Hematopoietic multipotent progenitor cell treated with erythropoietin and hydrocortisone succinate and interleukin-3 and kit ligand, for 15 days (in vitro differentiated cells): ENCODE measurements at regions not wholly inside any gene's neighbourhood (a gene's known extent, or its start where the extent isn't known, plus 50 kb on each side); places are given as distances from the start of the nearest gene placed in this dataset.
A peak's percentile ranks its signal among the peaks of the same experiment; 100 is the strongest.
"Not testable (repeated sequence)": the region's sequence is repeated elsewhere in the genome, so short reads cannot be mapped to it uniquely, and the experiment has no call there.

Source experiments
- DNase-seq: peaks from one replicate; pipeline ENCODE4 v3.0.0-alpha.2; 2015; ENCODE audit warnings: low spot score

DNA sequence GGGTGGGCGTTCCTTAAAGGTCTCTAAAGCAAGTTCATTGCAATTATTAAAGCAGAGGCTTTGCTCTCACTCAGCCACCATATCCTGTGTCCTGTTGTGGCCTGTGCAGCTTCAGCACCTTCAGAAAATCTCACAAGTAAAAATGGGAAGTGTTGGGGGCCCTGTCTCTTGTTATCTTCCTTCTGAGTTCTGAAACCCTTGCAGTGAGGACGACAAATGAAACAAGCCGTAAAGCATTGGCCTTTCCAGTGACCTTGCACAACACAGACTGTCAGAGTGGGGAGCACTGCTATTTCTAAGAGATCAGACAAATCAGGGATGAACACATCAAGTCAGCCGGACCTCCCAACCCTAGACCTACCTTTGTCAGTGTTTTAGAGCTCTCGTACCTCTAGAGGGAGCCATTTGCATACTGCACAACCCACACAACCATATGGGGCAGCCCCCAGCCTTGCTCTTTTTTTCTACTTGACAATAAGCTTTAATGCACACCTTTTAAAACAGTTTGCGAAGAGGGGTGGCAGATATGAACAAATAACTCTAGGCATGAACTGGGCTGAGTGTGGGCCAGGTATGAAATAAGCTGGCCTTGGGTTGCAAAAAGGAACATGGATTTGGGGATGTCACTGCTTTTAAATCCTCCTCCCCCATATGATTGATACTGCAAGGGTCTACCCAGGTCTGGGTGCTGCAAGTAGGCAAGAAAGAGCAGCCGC lies 89.8 kb downstream of the KATNIP start:
- DNase-seq: peak; percentile 28

GRCh38 chr16:27640277-27640600 lies 90.3 kb downstream of the KATNIP start:
- no peak for DNase-seq

DNA sequence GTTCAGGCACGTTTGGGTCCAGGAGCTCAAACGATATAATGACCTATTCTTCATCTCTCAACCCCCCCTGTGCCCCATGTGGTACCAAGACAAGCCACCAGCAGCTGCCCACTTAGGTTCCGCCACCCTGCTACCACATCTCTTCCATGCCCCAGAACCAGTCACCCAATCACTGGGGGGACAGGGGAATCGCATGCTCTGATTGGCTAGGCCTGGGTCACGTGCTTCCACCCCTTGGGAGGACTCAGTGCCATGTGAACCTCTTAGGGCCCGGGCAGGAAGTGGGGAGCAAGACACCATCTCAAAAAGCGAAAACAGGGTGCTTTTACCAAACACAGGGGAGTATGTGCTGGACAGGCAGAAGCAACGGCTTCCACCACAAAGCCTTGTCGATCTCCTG lies 91.3 kb downstream of the KATNIP start:
- DNase-seq: no peak

GRCh38 chr16:27641734-27642415 lies 91.9 kb downstream of the KATNIP start:
- not testable (repeated sequence) for DNase-seq

DNA sequence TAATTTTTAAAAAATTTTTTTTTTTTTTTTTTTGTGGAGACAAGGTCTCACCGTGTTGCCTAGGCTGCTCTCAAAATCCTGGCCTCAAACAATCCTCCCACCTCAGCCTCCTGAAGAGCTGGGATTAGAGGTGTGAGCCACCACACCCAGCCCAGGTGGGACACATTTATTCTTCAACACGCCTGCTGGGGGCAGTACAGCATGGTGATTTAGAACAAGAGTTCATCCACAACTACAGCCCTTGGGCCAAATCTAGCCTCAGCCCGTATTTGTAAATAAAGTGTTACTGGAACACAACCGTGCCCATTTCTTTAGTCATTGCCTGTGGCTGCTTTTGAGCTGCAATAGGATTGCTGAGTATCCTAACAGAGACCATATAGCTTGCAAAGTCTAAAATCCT lies 92.8 kb downstream of the KATNIP start:
- DNase-seq: no peak

- DNase-seq: no peak
These were observed 94.2 kb downstream of the KATNIP start for GRCh38 chr16:27644165-27644564.

DNA sequence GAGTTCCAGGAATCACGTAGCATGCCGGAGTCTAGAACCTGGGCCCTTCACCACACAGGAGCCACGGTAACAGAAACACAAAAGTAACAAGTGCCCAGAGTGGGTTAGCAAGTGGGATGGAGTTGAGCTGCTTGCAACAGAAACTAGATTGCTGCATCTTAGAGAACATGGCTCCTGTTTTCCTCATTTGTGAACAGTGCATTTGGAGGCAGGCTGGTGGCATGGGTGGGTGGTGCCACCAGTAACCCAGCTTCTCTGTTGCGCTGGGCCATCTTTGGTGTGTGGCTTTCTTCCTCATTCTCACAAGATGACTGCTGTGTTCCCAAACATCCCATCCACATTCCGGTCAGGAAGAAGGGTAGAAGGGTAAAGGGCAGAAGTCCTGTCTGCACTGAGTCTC lies 95.5 kb downstream of the KATNIP start:
- no peak for DNase-seq

- no peak for DNase-seq
These were observed 96.9 kb downstream of the KATNIP start for GRCh38 chr16:27646806-27647205.

DNA sequence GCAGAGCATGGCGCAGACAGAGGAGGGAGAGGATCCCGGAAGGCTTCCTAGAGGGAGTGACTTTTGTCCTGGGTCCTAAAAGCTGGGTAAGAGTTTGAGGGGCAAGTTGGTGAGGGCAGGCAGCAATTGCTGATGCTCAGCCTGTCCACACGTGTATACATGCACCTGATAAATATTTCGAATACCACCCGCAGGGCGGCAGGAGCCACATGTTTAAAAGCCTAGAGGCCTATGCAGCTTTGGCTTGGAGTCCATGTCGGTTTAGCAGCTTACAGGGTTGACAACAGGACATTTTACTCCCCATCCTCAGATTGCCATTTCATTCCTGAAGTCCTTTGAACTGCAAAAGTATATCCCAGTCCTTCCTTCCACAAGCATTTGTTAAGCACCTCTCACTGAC lies 99.1 kb downstream of the KATNIP start:
- DNase-seq: no peak

DNA sequence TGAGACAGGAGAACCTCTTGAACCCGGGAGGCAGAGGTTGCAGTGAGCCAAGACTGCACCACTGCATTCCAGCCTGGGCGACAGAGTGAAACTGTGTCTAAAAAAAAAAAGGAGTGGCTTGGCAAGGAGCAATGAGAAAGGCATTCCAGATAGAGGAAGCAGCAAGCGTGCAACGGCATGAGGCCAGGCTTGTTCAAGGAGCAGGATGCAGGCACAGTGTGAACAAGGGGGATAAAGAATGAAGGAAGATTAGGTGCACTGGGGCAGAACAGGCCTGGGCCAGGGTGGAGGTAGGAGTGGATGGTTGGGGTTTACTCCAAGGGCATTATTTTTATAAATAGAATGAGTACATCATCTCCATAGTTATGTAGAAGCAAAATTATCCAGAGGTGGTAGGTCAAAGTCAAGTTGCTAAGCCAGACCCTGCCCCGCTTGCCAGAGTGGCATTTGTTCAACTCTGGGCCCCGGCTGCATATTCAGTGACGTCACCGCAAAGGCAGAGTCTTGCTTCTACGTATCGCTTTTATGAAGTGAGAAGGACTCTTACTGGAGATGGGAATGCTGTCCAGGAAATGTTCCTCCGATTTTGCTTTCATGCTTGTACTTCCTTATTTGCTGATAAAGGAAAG lies 100.2 kb downstream of the KATNIP start:
- no peak for DNase-seq

- DNase-seq: no peak
These were observed 101.4 kb downstream of the KATNIP start for GRCh38 chr16:27651301-27651700.

DNA sequence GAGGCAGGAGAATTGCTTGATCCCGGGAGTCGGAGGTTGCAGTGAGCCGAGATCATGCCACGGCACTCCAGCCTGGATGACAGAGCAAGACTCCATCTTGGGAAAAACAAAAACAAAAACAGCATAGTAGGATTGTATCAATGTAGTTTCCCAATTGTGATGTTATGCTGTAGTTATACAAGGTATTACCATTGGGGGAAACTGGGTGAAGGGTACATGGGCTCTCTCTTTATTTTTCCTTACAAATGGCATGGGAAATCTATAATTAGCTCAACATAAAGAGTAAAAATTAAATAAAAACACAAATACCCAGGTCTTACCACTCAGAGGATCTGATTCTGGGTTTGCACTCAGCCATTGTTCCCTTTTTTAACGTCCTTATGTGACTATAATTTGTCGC lies 107.9 kb downstream of the KATNIP start:
- DNase-seq: no peak

DNA sequence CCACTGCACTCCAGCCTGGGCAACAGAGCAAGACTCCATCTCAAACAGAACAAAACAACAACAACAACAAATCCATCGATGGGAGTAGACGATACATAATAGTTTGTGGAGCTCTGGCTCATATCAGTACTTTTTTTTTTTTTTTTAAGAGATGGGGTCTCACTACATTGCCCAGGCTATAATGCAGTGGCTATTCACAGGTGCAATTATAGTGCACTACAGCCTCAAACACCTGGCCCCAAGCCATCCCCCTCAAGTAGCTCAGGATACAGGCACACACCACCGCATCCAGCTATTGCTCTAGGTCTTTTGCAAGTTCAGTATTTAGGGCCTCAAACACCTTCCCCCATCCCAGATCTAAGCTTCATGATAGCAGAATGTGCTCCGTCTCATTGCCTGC lies 110.6 kb downstream of the KATNIP start:
- no peak for DNase-seq

DNA sequence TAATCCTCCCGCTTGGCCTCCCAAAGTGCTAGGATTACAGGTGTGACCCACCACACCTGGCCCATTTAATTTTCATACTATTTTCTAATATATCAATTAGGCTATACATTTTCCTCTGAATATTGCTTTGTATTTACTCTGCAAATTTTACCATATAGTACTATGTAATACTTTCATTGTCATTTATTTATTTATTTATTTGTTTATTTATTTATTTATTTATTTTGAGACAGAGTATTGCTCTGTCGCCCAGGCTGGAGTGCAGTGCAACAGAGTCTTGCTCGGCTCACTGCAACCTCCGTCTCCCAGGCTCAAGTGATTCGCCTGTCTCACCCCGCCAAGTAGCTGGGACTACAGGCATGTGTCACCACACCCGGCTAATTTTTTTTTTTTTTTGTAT lies 113.3 kb downstream of the KATNIP start:
- not testable (repeated sequence) for DNase-seq

GRCh38 chr16:27665881-27666280 lies 115.9 kb downstream of the KATNIP start:
- no peak for DNase-seq

GRCh38 chr16:27670071-27670810 lies 120.3 kb downstream of the KATNIP start:
- no peak for DNase-seq

- no peak for DNase-seq
These were observed 121.5 kb downstream of the KATNIP start for GRCh38 chr16:27671410-27671809.

GRCh38 chr16:27676839-27677238 lies 126.9 kb downstream of the KATNIP start:
- DNase-seq: no peak

DNA sequence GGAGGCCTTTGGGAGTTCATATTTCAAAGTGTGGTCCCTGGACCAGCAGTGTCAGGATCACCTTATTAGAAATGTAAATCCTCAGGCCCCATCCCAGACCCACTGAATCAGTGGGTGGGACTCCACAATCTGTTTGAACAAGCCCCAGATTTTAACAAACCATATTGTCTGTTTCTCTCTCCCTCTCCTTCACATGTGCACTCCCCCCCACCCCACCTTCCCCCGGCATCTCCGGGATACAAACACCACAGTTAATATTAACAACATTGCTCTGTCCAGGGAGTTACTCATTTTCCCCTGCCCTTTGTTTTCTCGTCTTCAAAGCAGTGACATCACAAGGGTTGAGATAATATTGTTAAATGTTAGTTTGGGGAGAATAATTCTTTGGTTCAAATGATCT lies 127.3 kb downstream of the KATNIP start:
- no peak for DNase-seq

GRCh38 chr16:27678955-27679354 lies 129.0 kb downstream of the KATNIP start:
- no peak for DNase-seq

- no peak for DNase-seq
These were observed 130.0 kb downstream of the KATNIP start for GRCh38 chr16:27679899-27680298.

- no peak for DNase-seq
These were observed 131.7 kb downstream of the KATNIP start for GRCh38 chr16:27681681-27682080.

GRCh38 chr16:27684047-27684446 lies 134.1 kb downstream of the KATNIP start:
- no peak for DNase-seq
